HCT116 (cell line): ENCODE measurements at regions not wholly inside any gene's neighbourhood (a gene's known extent, or its start where the extent isn't known, plus 50 kb on each side); places are given as distances from the start of the nearest gene placed in this dataset.

Experiments
- CTCF ChIP-seq, 3 experiments: fragments of 200-600 bp in 1 of 3; sonication (generic) in 1 of 3; IDR thresholded peaks in 2 of 3; conservative IDR thresholded peaks in 1 of 3; 2 replicates each; pipeline ENCODE4 v1.5.1; 2012 to 2017; ENCODE audit warnings: low read depth in 2 of 3, low read length in 2 of 3, antibody characterized with exemption in 1 of 3, borderline replicate concordance in 1 of 3, control low read depth in 1 of 3, mild to moderate bottlenecking in 1 of 3, mixed read lengths in 1 of 3, mixed run types in 1 of 3, moderate library complexity in 1 of 3; ENCODE audit not compliant: insufficient read depth in 1 of 3
- FOSL1 ChIP-seq: IDR thresholded peaks from 2 replicates; pipeline ENCODE4 v1.6.1; 2012; ENCODE audit warnings: low read depth
- MAX ChIP-seq: IDR thresholded peaks from 2 replicates; pipeline ENCODE4 v1.6.1; 2012
- RAD21 ChIP-seq: IDR thresholded peaks from 2 replicates; pipeline ENCODE4 v1.6.1; 2012; ENCODE audit warnings: low read depth, mild to moderate bottlenecking

GRCh38 chr14:66087231-66087630 is 398.9 kb upstream of the CCDC196 start:
- no peak for TF ChIP-seq MAX
- no peak for TF ChIP-seq RAD21
- TF ChIP-seq CTCF (IDR thresholded peaks at IDR 0.05 in 2 of 3, conservative IDR thresholded peaks at IDR 0.05 in 1 of 3; ENCODE audit: borderline replicate concordance in 1 of 3, insufficient read depth in 1 of 3, low read depth in 2 of 3, low read length in 2 of 3) = no peak
- no peak for TF ChIP-seq FOSL1
